ENCODE measurements at regions not wholly inside any gene's neighbourhood (a gene's known extent, or its start where the extent isn't known, plus 50 kb on each side); places are given as distances from the start of the nearest gene placed in this dataset.

DNA sequence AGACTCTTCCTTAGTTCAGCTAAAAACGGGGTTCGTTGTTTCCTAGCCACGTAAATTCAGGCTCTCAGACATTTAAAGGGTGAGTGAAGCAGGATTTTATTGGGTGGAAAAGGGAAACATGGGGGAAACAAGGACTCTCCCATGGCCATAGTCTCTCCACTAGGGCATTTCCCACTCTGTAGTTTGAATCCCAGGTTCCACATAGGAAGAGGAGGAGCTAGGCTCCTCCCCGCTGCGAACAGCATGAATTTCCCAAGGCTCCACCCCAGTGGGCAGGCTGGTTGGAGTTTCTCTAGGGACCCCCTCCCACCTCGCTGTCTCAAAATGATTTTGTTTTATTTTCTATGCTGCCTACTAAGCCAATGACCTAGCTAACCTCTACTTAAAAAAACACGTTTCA lies 2170.8 kb upstream of the PCDH20 start:
- Histone ChIP-seq H2BK120ac (ENCODE audit: low read depth, low read length, poor library complexity, severe bottlenecking) (no peak overlapping the region), H3K79me2 (ENCODE audit: insufficient read depth, low read length) (no peaks in the 10 kb centered on the region), H2BK5ac (ENCODE audit: insufficient read length, low read length) (no peak overlapping the region), H3K4me2 (ENCODE audit: insufficient read depth, insufficient read length, low read length) (no peak overlapping the region), H3K79me1 (ENCODE audit: insufficient read depth, low read depth, low read length, poor library complexity, severe bottlenecking) (no peaks in the 10 kb centered on the region), H3T11ph (ENCODE audit: low read length) (no peak overlapping the region), H2AFZ (ENCODE audit: low read length) (peak overlapping the region; percentile 22), H2BK20ac (ENCODE audit: low read depth, low read length, poor library complexity, severe bottlenecking) (no peak overlapping the region), H2BK15ac (ENCODE audit: low read depth, low read length) (no peak overlapping the region), H3K9me3 (ENCODE audit: control insufficient read depth, low read depth, low read length) (no peaks in the 10 kb centered on the region), H4K20me1 (ENCODE audit: control insufficient read depth, insufficient read depth, insufficient read length) (no peaks in the 10 kb centered on the region), H2BK12ac (ENCODE audit: insufficient read length, low read depth, low read length) (no peak overlapping the region), H4K5ac (ENCODE audit: insufficient read length, low read depth, low read length) (no peak overlapping the region), H3K56ac (ENCODE audit: insufficient read length, low read depth, low read length) (no peak overlapping the region), H3K4me1 (ENCODE audit: insufficient read depth, low read length) (no peaks in the 10 kb centered on the region), H3K9ac (ENCODE audit: extremely low read depth, insufficient read length, low read length) (no peak overlapping the region), H3K27me3 (ENCODE audit: insufficient read depth, low read length) (no peaks in the 10 kb centered on the region), H3K4ac (ENCODE audit: low read depth, low read length) (no peak overlapping the region), H3K23ac (ENCODE audit: insufficient read length, low read depth, low read length) (no peak overlapping the region), H4K8ac (replicated peaks; ENCODE audit: insufficient read length, low read depth, low read length) (no peak overlapping the region), H3K27ac (ENCODE audit: insufficient read length, low read depth, low read length) (no peak overlapping the region), H3K23me2 (ENCODE audit: insufficient read length, low read depth, low read length, poor library complexity, severe bottlenecking) (no peaks in the 10 kb centered on the region), H3K14ac (ENCODE audit: insufficient read depth, low read length) (no peak overlapping the region), H3K18ac (ENCODE audit: insufficient read length, low read depth, low read length) (no peak overlapping the region), H4K91ac (ENCODE audit: insufficient read length, low read depth, low read length) (no peak overlapping the region), H2AK5ac (ENCODE audit: insufficient read length, low read length) (no peak overlapping the region)
- no peaks in the 10 kb centered on the region for H3K4me1 Mint-ChIP-seq
- no peaks in the 10 kb centered on the region for H3K27me3 Mint-ChIP-seq (ENCODE audit: low read depth)
- H3K27ac Mint-ChIP-seq = peak overlapping the region in 1 of 3 experiments; percentile 62; a peak in 1 of 7 replicates
- WGBS (ENCODE audit: extremely low coverage, insufficient read length, low lambda C conversion rate) = no CpG with 5 or more reads among the region's 7 CpGs
- peaks cover 0 to 3% of the 10 kb centered on the region in 2 experiments; a peak in 4 of 5 replicates for H3K9me3 Mint-ChIP-seq
- H3K4me3 Mint-ChIP-seq = no peak overlapping the region
- DNase-seq = no peak
- H3K36me3 Mint-ChIP-seq (ENCODE audit: insufficient read depth in 1 of 3, low read depth in 3 of 3) = peaks cover 0 to 4% (median 2%) of the 10 kb centered on the region in 3 experiments; a peak in 4 of 7 replicates
- TF ChIP-seq, protein P1, sequence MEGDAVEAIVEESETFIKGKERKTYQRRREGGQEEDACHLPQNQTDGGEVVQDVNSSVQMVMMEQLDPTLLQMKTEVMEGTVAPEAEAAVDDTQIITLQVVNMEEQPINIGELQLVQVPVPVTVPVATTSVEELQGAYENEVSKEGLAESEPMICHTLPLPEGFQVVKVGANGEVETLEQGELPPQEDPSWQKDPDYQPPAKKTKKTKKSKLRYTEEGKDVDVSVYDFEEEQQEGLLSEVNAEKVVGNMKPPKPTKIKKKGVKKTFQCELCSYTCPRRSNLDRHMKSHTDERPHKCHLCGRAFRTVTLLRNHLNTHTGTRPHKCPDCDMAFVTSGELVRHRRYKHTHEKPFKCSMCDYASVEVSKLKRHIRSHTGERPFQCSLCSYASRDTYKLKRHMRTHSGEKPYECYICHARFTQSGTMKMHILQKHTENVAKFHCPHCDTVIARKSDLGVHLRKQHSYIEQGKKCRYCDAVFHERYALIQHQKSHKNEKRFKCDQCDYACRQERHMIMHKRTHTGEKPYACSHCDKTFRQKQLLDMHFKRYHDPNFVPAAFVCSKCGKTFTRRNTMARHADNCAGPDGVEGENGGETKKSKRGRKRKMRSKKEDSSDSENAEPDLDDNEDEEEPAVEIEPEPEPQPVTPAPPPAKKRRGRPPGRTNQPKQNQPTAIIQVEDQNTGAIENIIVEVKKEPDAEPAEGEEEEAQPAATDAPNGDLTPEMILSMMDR (conservative IDR thresholded peaks at IDR 0.05) = no peak
